ES-I3 (cell line): ENCODE measurements at regions not wholly inside any gene's neighbourhood (a gene's known extent, or its start where the extent isn't known, plus 50 kb on each side); places are given as distances from the start of the nearest gene placed in this dataset.

ENCODE experiments used
- H3K36me3 ChIP-seq: 2 replicates; pipeline ENCODE4 v1.6.1; 2013; ENCODE audit warnings: mild to moderate bottlenecking, low read length, control low read depth, moderate library complexity; ENCODE audit not compliant: insufficient read depth
- H3K4me1 ChIP-seq: 2 replicates; pipeline ENCODE4 v1.6.1; 2013; ENCODE audit warnings: mild to moderate bottlenecking, control low read depth, low read length; ENCODE audit not compliant: insufficient read depth
- H3K9ac ChIP-seq: 2 replicates; pipeline ENCODE4 v1.6.1; 2013; ENCODE audit warnings: low read depth, mild to moderate bottlenecking, low read length, moderate library complexity
- H3K9me3 ChIP-seq: 2 replicates; pipeline ENCODE4 v1.6.1; 2013; ENCODE audit warnings: mild to moderate bottlenecking, low read length, moderate library complexity; ENCODE audit not compliant: control insufficient read depth, insufficient read depth

GRCh38 chr12:66851134-66851533, 172.3 kb upstream of the GRIP1 start:
- Histone ChIP-seq H3K9ac (no peak overlapping the region), H3K36me3 (no peaks in the 10 kb centered on the region), H3K9me3 (no peaks in the 10 kb centered on the region), H3K4me1 (no peaks in the 10 kb centered on the region)

GRCh38 chr12:66852091-66852490, 173.2 kb upstream of the GRIP1 start:
- Histone ChIP-seq H3K9me3 (no peaks in the 10 kb centered on the region), H3K36me3 (no peaks in the 10 kb centered on the region), H3K9ac (no peak overlapping the region), H3K4me1 (no peaks in the 10 kb centered on the region)

- H3K4me1 ChIP-seq: no peaks in the 10 kb centered on the region
- H3K9ac ChIP-seq: no peak overlapping the region
- H3K36me3 ChIP-seq: no peaks in the 10 kb centered on the region
- no peaks in the 10 kb centered on the region for H3K9me3 ChIP-seq
Measured at GRCh38 chr12:66852765-66853164, 173.9 kb upstream of the GRIP1 start.

GRCh38 chr12:66859751-66860440, 181.0 kb upstream of the GRIP1 start:
- no peaks in the 10 kb centered on the region for H3K36me3 ChIP-seq
- no peaks in the 10 kb centered on the region for H3K9me3 ChIP-seq
- H3K9ac ChIP-seq: no peak overlapping the region
- H3K4me1 ChIP-seq: no peaks in the 10 kb centered on the region

- Histone ChIP-seq H3K4me1 (no peaks in the 10 kb centered on the region), H3K9ac (no peak overlapping the region), H3K36me3 (no peaks in the 10 kb centered on the region), H3K9me3 (no peaks in the 10 kb centered on the region)
Measured at GRCh38 chr12:66860752-66861750, 182.2 kb upstream of the GRIP1 start.

- no peaks in the 10 kb centered on the region for H3K36me3 ChIP-seq
- H3K9me3 ChIP-seq: no peaks in the 10 kb centered on the region
- H3K9ac ChIP-seq: no peak overlapping the region
- H3K4me1 ChIP-seq: no peaks in the 10 kb centered on the region
Measured at GRCh38 chr12:66862356-66862985, 183.6 kb upstream of the GRIP1 start.

- Histone ChIP-seq H3K9ac (no peak overlapping the region), H3K36me3 (no peaks in the 10 kb centered on the region), H3K9me3 (no peaks in the 10 kb centered on the region), H3K4me1 (no peaks in the 10 kb centered on the region)
Measured at GRCh38 chr12:66863276-66863675, 184.4 kb upstream of the GRIP1 start.

- no peaks in the 10 kb centered on the region for H3K36me3 ChIP-seq
- H3K9ac ChIP-seq: no peak overlapping the region
- peaks cover 29% of the 10 kb centered on the region; the same call in 1 of the 2 replicates for H3K4me1 ChIP-seq
- H3K9me3 ChIP-seq: no peaks in the 10 kb centered on the region
Measured at GRCh38 chr12:66877925-66878324, 199.0 kb upstream of the GRIP1 start.

- Histone ChIP-seq H3K4me1 (peaks cover 39% of the 10 kb centered on the region; the same call in 1 of the 2 replicates), H3K9ac (no peak overlapping the region), H3K9me3 (no peaks in the 10 kb centered on the region), H3K36me3 (no peaks in the 10 kb centered on the region)
Measured at GRCh38 chr12:66879409-66879808, 200.5 kb upstream of the GRIP1 start.

GRCh38 chr12:66881386-66881785, 202.5 kb upstream of the GRIP1 start:
- no peak overlapping the region for H3K9ac ChIP-seq
- H3K4me1 ChIP-seq: peaks cover 43% of the 10 kb centered on the region
- no peaks in the 10 kb centered on the region for H3K9me3 ChIP-seq
- H3K36me3 ChIP-seq: no peaks in the 10 kb centered on the region

- H3K4me1 ChIP-seq: peaks cover 25% of the 10 kb centered on the region
- H3K9ac ChIP-seq: no peak overlapping the region
- no peaks in the 10 kb centered on the region for H3K36me3 ChIP-seq
- no peaks in the 10 kb centered on the region for H3K9me3 ChIP-seq
Measured at GRCh38 chr12:66884091-66884490, 205.2 kb upstream of the GRIP1 start.

- Histone ChIP-seq H3K9ac (no peak overlapping the region), H3K36me3 (no peaks in the 10 kb centered on the region), H3K9me3 (no peaks in the 10 kb centered on the region), H3K4me1 (peaks cover 17% of the 10 kb centered on the region)
Measured at GRCh38 chr12:66885115-66885875, 206.4 kb upstream of the GRIP1 start.

- Histone ChIP-seq H3K9me3 (no peaks in the 10 kb centered on the region), H3K4me1 (peaks cover 19% of the 10 kb centered on the region), H3K9ac (no peak overlapping the region), H3K36me3 (no peaks in the 10 kb centered on the region)
Measured at GRCh38 chr12:66896797-66897196, 217.9 kb upstream of the GRIP1 start.
